SKM-1 (cell line): ENCODE measurements at regions not wholly inside any gene's neighbourhood (a gene's known extent, or its start where the extent isn't known, plus 50 kb on each side); places are given as distances from the start of the nearest gene placed in this dataset.

Source experiments
- DNase-seq: peaks from one replicate; lab custom pipeline; 2025; ENCODE audit not compliant: unreplicated experiment; lab: John Stamatoyannopoulos, UW

GRCh38 chr9:120016231-120016630, 563.7 kb downstream of the CDK5RAP2 start:
- no peak for DNase-seq

- no peak for DNase-seq
Measured at GRCh38 chr9:120014796-120015195, 565.2 kb downstream of the CDK5RAP2 start.

GRCh38 chr9:120009856-120010255, 570.1 kb downstream of the CDK5RAP2 start:
- no peak for DNase-seq

GRCh38 chr9:120001536-120001935, 578.4 kb downstream of the CDK5RAP2 start:
- no peak for DNase-seq

GRCh38 chr9:119998614-119999013, 581.4 kb downstream of the CDK5RAP2 start:
- no peak for DNase-seq

GRCh38 chr9:119991797-119992196, 588.2 kb downstream of the CDK5RAP2 start:
- no peak for DNase-seq

- DNase-seq, result no peak
Measured at GRCh38 chr9:119986713-119987112, 593.3 kb downstream of the CDK5RAP2 start.

GRCh38 chr9:119986205-119986604, 593.8 kb downstream of the CDK5RAP2 start:
- DNase-seq, result no peak

GRCh38 chr9:119974026-119974425, 604.8 kb upstream of the BRINP1 start:
- no peak for DNase-seq

GRCh38 chr9:119968836-119969707, 599.8 kb upstream of the BRINP1 start:
- peak; percentile 34 for DNase-seq

GRCh38 chr9:119967867-119968535, 598.8 kb upstream of the BRINP1 start:
- no peak for DNase-seq

GRCh38 chr9:119963798-119964372, 594.6 kb upstream of the BRINP1 start:
- no peak for DNase-seq

GRCh38 chr9:119963258-119963797, 594.1 kb upstream of the BRINP1 start:
- DNase-seq, result no peak

- DNase-seq, result no peak
Measured at GRCh38 chr9:119961774-119962424, 592.7 kb upstream of the BRINP1 start.

- no peak for DNase-seq
Measured at GRCh38 chr9:119959846-119960545, 590.8 kb upstream of the BRINP1 start.

- no peak for DNase-seq
Measured at GRCh38 chr9:119956111-119956510, 586.9 kb upstream of the BRINP1 start.

GRCh38 chr9:119955276-119955675, 586.0 kb upstream of the BRINP1 start:
- no peak for DNase-seq

- DNase-seq, result no peak
Measured at GRCh38 chr9:119951591-119951990, 582.4 kb upstream of the BRINP1 start.

GRCh38 chr9:119951090-119951489, 581.9 kb upstream of the BRINP1 start:
- DNase-seq, result no peak

- no peak for DNase-seq
Measured at GRCh38 chr9:119945686-119946085, 576.5 kb upstream of the BRINP1 start.

GRCh38 chr9:119941091-119941490, 571.9 kb upstream of the BRINP1 start:
- DNase-seq, result no peak
